GM19372 (cell line): ENCODE measurements at regions not wholly inside any gene's neighbourhood (a gene's known extent, or its start where the extent isn't known, plus 50 kb on each side); places are given as distances from the start of the nearest gene placed in this dataset.
"Not testable (repeated sequence)": the region's sequence is repeated elsewhere in the genome, so short reads cannot be mapped to it uniquely, and the experiment has no call there.

ENCODE experiments used
- ATAC-seq: cut with Tn5 transposase; IDR thresholded peaks from one replicate; pipeline ENCODE4 v1.9.1; 2021; ENCODE audit warnings: mild to moderate bottlenecking, low read depth, moderate library complexity; ENCODE audit not compliant: unreplicated experiment

DNA sequence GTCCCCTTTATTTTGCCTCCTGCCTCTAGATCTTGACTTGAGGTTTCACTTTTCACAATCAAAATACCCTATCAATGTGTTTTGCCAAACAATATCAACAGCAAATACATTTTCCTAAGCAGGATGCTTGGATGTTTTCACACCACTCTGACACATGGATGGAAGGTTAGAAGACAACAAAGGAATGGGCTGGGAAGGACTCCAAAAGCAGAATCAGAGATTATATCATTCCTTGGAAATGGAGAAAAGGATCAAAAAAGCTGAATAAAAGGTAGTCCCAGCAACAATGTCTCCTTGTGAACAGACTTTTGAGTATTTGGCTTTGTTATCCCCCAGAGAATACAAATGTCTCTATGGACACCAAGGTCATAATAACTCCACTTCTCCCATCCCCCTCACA is 170.8 kb downstream of the ETAA1 start:
- ATAC-seq: no peak

DNA sequence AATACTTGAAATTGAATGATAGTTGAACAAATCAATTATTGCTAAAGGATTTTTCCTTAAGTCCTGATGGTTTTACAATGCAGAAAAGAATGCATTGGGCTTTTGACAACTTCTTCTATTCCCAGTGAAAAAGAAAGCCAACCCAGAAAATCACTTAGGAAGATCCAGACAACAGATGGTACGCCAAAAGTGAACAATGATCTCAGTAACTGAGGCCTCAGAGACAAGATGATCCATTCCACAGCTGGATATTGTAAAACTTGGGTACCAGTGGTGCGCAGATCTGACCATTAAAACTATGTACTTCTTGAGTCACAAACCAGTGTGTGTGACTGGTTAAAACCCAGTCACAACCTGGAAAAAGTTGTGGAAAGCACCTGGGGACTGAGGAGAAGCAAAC is 173.5 kb downstream of the ETAA1 start:
- ATAC-seq: no peak

DNA sequence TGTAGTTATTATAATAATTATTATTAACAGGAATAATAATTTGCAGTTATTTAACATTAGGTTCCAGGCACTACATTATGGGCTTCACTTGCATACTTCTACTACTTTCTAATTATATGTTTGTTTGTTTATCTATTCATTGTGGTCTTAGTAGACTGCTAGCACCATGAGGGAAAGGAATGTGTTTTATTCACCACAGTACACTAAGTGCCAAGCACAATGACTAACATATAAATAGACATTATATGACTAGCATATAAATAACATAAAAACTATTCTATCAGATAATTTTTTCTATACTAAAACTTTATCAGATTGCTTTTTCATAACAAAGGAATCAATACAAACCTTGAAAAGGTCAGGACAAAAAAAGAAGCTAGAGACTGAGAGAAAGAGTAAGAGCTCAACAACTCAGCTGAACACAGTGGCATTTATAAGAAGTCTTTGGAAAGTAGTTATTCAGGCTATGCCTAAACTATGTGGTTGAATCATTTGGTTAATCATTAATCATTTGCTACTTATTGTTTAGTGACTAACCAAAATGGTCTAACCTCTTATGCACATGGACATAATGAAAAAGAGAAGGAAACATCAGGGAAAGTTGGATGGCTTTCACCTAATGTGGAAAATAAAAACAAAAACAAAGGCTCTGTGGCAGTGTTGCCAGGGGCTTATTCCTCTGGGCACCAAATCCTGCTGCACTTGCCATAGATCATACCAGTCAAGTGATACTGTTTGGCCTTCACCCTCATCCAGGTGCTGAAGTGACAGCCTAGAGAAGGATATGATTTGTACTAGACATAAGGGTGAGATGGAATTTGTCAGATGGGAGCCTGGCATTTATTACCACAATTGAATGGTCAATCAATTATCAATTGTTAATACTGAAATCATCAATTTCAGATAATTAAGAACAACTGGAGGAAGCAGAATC is 174.9 kb downstream of the ETAA1 start:
- no peak for ATAC-seq

DNA sequence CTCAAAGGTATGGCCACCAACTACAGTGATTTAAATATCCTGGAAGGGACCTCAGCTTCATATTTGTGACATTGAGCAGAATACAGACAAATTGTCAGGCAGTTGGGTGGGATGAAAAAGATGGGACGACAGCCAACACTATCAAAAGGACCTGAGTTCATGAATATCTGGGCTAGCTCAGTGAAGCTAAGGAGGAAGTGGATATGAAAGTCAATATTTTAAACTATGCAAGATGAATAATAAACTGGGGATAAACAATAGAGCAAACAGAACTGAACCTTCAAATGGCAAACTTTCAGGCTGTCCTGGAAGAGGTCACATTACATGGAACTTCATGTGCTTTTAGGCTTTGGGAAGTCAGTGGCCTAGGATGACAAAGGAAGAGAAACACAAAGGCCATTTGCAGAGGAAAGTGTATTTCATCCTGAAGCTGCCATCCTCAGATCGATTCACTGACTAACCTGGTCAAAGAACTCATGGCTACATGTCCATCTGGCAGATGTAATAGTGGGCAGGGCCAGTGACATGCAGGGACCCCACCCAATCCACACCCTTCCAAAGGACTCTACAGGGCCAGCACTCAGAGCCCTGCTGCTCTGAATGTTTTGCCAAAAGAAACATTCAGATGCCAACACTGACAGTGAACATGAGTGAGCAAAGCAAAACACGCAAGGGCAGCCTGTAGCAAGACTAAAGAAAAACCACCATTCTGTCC is 175.7 kb downstream of the ETAA1 start:
- ATAC-seq: no peak

DNA sequence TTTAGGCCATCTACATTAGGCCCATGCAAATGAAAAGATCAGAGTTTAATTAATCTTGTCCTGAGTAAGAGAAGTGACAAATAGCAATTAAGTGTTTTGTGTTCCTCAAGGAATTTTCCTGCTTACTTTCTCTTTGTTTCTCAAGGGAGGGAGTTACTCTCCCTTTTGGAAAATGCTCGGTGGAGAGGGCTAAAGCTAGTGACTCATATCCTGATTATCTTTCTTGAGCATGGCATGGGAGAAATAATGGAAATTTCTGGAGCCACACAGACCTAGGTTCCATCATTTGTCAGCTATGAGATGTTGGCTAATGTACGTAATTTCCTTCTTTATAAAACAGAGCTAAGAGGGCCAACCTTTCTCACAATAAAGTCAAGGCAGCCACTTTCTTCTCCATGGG is 177.1 kb downstream of the ETAA1 start:
- ATAC-seq: no peak

DNA sequence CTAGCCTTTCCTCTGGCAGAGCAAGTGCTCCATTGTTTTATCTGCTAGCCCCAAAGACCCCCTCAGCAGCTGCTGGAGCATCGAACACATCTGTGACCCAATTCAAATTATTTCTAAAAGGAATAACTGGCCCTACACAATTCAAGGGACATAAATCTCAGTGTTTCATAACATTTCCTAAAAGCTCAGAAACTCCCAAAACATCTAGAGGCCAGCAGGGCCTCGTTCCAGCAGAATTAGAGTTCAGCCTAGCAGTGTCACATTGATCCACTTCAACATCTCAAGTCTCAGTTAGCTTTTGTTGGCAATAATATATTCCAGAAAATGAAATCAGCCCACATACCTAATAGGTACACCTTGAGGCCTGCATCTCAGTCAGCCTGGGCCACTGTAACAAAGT is 179.1 kb downstream of the ETAA1 start:
- no peak for ATAC-seq

DNA sequence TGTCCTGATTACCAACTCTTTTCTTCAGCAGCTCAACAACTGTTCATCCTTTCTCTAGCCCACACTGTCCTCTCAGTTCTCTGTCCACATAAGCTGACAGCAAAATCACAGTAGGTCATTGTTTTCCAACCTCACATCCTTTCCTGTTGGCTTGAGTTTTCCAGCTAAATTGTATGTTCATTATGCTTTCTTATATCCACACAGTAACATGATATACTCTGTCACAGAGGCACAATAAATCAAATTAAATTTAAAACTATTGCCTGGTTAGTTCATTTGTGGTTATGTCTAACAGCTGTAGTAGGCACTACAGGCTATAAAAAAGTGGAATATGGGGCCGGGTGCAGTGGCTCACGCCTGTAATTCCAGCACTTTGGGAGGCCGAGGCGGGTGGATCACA is 179.9 kb downstream of the ETAA1 start:
- no peak for ATAC-seq

DNA sequence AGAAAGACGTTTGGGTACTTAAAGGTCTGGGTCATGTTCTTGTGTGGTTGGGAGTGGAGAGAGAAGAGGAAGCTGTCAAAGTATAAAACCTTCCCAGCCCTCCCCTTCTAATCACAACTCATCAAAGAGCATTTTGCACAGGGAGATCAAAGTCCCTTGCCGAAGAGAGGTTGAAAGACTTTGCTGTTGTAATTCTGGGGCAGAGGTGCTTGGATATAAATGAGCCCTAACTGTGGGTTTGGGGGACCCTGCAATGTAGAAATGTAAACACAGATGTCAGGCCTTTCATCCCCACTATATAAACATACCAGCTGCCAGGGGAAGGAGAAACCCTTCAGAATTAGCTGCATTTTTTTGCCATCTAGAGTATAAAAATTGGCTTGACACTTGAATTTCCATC is 182.1 kb downstream of the ETAA1 start:
- ATAC-seq: no peak

DNA sequence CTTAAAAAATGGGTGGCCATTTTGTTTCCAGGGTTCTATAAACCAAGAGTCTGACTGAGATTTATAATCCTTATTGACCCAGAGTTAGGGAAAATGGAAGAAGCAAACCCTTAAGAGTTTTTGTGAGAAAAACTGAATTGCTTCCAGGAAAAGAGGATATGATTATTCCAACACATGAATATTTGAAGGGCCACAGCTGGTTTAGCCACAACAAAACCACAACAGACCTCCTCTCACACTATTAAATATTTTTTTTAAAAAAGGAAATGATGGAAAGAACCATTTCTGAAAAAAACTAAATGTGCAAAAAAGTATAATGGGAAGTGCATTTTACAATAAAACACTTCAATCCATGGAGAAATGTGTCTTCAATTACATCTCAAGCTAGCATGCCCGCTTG is 182.7 kb downstream of the ETAA1 start:
- ATAC-seq: no peak

DNA sequence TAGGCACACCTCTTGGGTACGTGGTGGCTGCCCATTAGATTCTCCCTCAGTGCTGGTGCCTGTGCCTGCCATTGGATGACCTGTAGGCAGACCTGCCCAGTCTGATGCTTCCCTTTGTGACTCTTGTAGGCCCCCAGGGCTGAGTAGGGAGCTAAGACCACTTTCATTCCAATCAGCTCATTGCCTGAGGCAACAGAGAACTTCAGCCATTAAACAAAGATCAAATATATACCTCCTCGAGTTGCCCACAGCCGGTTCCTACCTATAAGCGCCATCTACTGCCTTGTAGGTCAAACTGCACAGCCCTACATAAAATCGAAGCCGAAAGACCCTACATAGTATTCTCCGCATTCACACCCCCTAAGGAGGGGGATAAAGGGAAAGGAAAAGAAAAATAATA is 184.6 kb downstream of the ETAA1 start:
- no peak for ATAC-seq

DNA sequence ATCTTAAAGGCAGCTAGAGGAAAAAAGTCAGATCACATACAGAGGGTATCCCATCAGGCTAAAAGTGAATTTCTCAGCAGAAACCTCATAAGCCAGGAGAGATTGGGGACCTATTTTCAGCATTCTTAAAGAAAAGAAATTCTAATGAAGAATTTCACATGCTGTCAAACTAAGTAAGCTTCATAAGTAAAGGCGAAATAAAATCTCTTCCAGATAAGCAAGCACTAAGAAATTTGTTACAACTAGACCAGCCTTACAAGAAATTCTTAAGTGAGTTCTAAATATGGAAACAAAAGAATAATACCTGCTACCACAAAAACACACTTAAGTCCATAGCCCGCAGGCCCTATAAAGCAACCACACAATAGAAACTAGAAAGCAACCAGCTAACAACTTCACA is 186.1 kb downstream of the ETAA1 start:
- ATAC-seq: no peak

DNA sequence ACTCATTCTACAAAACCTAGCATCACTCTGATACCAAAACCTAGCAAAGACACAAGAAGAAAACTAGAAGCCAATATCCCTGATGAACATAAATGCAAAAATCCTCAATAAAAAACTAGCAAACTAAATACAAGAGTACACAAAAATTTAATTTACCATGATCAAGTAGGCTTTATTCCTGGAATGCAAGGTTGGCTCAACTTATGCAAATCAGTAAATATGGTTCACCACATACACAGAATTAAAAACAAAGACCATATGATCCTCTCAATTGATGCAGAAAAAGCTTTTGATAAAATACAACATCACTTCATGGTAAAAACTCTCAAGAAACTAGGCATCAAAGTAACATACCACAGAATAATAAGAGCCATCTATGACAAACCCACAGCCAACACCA is 188.3 kb downstream of the ETAA1 start:
- ATAC-seq: no peak

DNA sequence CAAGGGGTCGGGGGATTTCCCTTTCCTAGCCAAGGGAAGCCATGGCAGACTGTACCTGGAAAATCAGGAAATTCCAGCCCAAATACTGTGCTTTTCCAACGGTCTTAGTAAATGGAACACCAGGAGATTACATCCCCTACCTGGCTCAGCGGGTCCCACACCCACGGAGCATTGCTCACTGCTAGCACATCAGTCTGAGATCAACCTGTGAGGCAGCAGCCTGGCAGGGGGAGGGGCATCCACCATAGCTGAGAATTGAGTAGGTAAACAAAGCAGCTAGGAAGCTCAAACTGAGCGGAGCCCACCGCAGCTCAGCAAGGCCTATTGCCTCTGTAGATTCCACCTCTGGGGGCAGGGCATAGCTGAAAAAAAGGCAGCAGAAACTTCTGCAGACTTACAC is 192.0 kb downstream of the ETAA1 start:
- not testable (repeated sequence) for ATAC-seq

DNA sequence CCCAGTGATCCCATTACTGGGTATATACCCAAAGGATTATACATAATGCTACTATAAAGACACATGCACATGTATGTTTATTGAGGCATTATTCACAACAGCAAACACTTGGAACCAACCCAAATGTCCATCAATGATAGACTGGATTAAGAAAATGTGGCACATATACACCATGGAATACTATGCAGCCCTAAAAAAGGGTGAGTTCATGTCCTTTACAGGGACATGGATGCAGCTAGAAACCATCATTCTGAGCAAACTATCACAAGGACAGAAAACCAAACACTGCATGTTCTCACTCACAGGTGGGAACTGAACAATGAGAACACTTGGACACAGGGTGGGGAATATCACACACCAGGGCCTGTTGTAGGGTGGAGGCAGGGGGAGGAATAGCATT is 197.4 kb downstream of the ETAA1 start:
- not testable (repeated sequence) for ATAC-seq

DNA sequence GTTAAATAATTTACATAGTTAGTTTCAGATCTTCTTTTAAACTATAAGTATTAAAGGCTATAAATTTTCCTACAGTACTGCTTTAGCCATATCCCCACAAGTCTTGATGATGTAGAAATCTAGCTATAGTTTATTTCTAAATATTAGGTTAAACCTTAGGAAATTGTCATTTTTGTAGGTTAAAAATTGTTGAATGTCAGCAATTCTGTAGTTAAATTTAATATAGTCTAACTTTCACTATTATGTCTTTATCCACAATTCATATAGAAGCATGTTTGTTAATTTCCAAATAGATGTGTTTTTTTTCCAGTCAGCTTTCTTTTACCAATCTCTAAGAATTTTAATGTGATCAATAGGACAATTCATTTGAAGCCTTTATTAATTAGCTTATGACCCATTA is 199.7 kb downstream of the ETAA1 start:
- ATAC-seq: no peak

DNA sequence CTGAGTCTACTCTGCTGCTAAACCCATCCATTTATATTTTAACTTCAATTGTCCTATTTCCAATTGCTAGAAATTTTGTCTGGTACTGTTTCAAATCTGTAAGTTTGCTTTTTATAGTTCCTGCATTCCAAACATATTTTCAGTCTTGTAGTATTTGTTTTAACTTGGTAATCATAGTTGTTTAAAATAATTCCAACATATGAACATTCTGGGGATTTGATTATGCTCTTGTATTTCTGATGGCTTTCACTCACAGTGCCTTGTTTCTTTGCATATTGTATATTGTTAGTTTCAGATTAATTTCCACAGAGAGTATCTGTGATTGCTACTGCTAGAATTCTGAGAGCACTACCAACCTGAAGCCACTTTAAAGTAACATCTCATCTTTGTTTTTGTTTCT is 202.4 kb downstream of the ETAA1 start:
- no peak for ATAC-seq

DNA sequence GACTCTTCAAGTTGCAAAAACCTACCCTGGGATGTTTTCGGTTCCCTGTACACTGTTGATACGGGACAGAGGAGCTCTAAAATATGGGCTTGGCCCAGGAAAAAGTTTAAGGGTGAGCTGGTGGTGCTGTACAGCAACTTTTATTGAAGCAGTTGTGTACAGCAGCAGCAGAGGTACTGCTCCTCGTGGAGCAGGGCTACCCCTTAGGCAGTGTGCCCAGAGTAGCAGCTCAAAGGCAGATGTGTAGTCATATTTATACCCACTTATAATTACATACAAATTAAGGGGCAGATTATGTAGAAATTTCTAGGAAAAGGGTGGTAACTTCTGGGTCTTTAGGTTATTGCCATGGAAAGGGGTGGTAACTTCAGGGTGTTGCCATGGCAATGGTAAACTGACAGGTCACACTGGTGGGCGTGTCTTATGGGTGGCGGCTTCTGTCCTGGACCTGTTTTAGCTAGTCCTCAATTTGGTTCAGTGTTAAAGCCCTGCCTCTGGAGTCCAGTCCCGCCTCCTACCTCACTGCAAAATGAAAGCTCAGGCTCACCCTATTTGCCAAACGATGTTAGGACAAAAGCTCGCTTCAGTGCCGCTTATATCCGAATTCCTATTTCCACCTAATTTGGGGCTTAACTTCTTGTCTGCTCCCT is 203.2 kb downstream of the ETAA1 start:
- no peak for ATAC-seq

DNA sequence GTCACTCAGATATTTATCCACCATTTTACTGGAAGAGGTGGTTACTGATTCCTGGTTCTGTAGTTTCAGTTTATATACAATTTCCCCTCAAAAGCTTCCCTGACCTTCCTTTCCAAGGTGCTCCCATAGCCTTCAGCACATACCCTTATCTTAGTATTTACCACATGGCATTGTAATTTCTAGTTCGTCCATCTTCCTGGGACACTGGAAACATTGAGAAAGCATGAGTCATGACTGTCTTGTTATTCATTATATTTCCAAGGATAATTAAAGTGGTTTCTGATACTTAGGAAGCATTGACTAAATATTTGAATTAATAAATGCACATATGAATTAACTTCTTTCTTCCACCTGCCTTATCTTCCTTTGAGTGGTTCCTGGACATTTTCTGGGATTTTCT is 203.8 kb downstream of the ETAA1 start:
- no peak for ATAC-seq

DNA sequence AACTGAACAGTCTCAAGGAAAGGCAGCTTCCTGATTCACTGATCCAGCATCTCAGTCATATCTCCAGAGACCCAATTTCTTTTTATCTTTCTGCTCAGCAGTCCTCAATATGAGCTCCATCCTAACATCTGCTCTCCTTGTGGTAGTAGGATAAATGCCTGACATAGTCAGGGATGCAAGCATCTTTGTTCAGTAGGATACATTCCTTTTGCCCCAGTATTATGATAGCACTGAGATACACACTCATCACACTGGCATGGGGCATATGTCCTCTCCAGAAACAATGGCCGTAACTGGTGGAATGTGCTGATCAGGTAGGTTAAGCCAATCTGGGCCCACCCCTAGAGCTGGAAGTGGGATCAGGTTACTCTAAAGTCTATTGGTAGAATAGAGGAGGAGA is 207.2 kb downstream of the ETAA1 start:
- no peak for ATAC-seq

DNA sequence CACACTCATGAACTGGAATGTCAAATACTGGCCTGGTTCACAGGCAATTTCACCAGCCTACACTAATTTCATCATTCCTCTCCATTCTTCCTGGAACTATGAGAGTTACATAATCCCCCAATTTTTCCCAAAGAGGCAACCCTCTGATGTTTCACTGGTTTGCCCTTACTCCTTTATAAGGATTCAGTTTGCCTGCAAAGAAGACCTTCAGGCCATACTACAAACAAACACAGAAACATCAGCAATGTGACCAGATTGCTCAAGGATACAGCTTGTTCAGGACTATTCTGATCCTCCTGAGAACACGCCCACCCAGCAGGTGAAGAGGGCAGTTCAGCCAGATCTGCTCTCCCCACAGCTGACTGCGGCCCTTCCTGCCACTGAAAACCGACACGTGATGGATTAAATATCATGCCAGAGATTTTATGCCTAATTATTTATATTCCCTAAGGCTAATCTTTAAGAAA is 215.5 kb downstream of the ETAA1 start:
- no peak for ATAC-seq

DNA sequence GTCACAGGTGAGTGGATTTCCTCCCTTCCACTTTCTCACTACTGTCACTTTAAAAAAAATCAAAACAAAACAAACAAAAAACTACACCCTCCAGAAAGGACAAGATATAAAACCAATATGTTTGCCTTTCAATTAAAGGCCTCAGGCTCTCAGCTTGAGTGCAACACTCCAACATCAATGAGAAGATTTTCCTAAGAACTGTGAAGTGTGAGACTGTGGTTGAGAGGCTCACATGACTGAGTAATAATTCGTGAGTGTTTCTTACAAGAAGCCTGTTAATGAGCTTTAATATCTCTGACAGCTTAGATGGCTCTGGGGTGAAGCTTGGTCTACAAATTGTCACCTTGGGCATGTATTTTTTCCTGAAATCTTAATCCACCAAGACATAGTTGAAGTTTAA is 216.1 kb downstream of the ETAA1 start:
- no peak for ATAC-seq
